Right lobe of liver (tissue), 6 donors: ENCODE measurements at regions not wholly inside any gene's neighbourhood (a gene's known extent, or its start where the extent isn't known, plus 50 kb on each side); places are given as distances from the start of the nearest gene placed in this dataset.

Experiments
- ATAC-seq, 4 donors: fragments of 200-7000 bp; cut with Tn5 transposase; one replicate each; pipeline ENCODE4 v1.9.1; 2020; ENCODE audit warnings: mild to moderate bottlenecking in 4 of 4, moderate library complexity in 4 of 4
- DNase-seq, 3 donors: peaks; one replicate each; pipeline ENCODE4 v3.0.0-alpha.2; 2020
- H3K27ac ChIP-seq, 3 donors: fragments of 200-600 bp; one replicate each; pipeline ENCODE4 v1.8.0; 2022
- H3K27me3 ChIP-seq, 2 donors: fragments of 200-600 bp; one replicate each; pipeline ENCODE4 v1.8.0; 2022
- H3K36me3 ChIP-seq, 4 donors: fragments of 200-600 bp; sonication (generic) in 1 of 4; one replicate each; pipeline versions ENCODE4 v1.5.1 to v1.8.0; 2017 to 2022; ENCODE audit warnings: control low read depth in 1 of 4
- H3K4me1 ChIP-seq, 4 donors: fragments of 200-600 bp; sonication (generic) in 1 of 4; one replicate each; pipeline versions ENCODE4 v1.5.1 to v1.8.0; 2017 to 2022; ENCODE audit warnings: control low read depth in 1 of 4
- H3K4me3 ChIP-seq, 3 donors: fragments of 200-600 bp; one replicate each; pipeline ENCODE4 v1.8.0; 2022
- H3K9me3 ChIP-seq, 4 donors: fragments of 200-600 bp; sonication (generic) in 1 of 4; one replicate each; pipeline versions ENCODE4 v1.5.1 to v1.8.0; 2017 to 2022; ENCODE audit warnings: control low read depth in 1 of 4
- POLR2A ChIP-seq: fragments of 450-650 bp; IDR thresholded peaks from one replicate; pipeline ENCODE4 v1.6.1; 2017; ENCODE audit warnings: antibody characterized with exemption, mild to moderate bottlenecking
- WGBS: methylation state at CpG from one replicate; pipeline ENCODE4 v1.1.6; 2018; ENCODE audit warnings: low coverage, low lambda C conversion rate; ENCODE audit not compliant: insufficient coverage; ENCODE audit errors: missing lambda C conversion rate; 5-methylcytosine and 5-hydroxymethylcytosine counted together
- intact Hi-C, 2 donors: fragments of 100-400 bp; cut with DNase I; formaldehyde crosslinking; loops; one replicate each; pipeline versions ENCODE4 v1.11.2 to v1.14.1; 2022
- TF ChIP-seq, protein P1 (sequence below), 4 donors: fragments of 200-600 bp in 3 of 4; fragments of 450-650 bp in 1 of 4; IDR thresholded peaks; one replicate each; pipeline versions ENCODE4 v1.5.1 to v1.8.0; 2016 to 2022; ENCODE audit warnings: antibody characterized with exemption in 4 of 4, mild to moderate bottlenecking in 2 of 4
- donor health status: DM: no; HTN: yes; CAD: no.
- donor health status: DM: no; HTN: no; CAD: no.
- donor health status: DM: no; HTN: no; CAD: no.
- donor health status: DM: no; HTN: yes; CAD: no.
- donor health status: DM: no; HTN: yes; CAD: no.

DNA sequence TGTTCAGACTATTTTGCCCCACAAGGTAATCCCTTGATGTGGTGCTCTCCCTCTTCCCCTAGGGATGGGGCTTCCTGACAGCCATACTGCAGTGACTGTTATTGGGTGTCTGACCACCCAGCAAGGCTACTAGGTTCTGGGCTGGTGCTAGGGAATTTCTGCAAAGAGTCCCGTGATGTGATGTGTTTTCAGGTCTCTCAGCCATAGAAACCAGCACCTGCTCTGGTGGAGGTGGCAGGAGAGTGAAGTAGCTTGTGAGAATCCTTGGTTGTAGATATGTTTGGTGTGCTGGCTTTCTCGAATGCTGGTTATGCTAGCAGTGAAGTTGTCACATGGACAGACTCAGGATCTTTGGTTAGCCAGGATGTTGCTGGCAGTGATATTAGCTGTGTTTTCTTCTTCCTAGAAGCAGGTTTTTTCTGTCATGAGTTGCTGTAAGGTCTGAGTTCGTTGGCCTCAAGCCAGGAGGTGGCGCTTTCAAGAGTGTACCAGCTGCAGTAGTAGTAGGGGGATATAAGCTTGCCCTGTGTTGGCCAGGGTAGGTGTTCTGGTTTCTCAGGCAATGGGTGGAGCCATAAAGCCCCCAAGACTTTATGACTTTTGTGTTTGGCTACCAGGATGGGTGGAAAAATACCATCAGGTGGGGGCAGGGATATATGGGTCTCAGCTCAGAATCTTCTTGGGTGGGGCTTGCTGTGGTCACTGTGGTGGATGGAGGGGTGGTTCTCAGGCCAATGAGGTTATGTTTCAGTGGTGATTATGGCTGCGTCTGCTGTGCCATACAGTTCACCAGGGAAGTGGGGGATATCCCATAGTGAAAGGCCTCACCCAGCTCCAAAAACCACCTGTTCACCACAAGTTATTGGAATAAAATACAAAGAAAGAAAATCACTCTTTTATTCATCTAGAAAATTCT, 1112.3 kb downstream of the KCNT2 start:
- DNase-seq (no peak), ATAC-seq (no peak)
- H3K9me3 ChIP-seq = no peaks in the 10 kb centered on the region
- no peaks in the 10 kb centered on the region for H3K4me1 ChIP-seq
- H3K4me3 ChIP-seq = no peak overlapping the region
- intact Hi-C loops = no loop called here
- no peaks in the 10 kb centered on the region for H3K36me3 ChIP-seq
- WGBS = 35% methylated on average over 4 of the region's 5 CpGs
- TF ChIP-seq, protein P1, sequence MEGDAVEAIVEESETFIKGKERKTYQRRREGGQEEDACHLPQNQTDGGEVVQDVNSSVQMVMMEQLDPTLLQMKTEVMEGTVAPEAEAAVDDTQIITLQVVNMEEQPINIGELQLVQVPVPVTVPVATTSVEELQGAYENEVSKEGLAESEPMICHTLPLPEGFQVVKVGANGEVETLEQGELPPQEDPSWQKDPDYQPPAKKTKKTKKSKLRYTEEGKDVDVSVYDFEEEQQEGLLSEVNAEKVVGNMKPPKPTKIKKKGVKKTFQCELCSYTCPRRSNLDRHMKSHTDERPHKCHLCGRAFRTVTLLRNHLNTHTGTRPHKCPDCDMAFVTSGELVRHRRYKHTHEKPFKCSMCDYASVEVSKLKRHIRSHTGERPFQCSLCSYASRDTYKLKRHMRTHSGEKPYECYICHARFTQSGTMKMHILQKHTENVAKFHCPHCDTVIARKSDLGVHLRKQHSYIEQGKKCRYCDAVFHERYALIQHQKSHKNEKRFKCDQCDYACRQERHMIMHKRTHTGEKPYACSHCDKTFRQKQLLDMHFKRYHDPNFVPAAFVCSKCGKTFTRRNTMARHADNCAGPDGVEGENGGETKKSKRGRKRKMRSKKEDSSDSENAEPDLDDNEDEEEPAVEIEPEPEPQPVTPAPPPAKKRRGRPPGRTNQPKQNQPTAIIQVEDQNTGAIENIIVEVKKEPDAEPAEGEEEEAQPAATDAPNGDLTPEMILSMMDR (IDR thresholded peaks at IDR 0.05) = no peak
- TF ChIP-seq POLR2A = no peak
- no peak overlapping the region for H3K27ac ChIP-seq
- no peaks in the 10 kb centered on the region for H3K27me3 ChIP-seq

GRCh38 chr1:195482137-195482536, 1126.1 kb downstream of the KCNT2 start:
- TF ChIP-seq, protein P1 (IDR thresholded peaks at IDR 0.05) = no peak
- no peak for TF ChIP-seq POLR2A
- intact Hi-C loops = no loop called here
- H3K27ac ChIP-seq = no peak overlapping the region
- H3K4me1 ChIP-seq = no peaks in the 10 kb centered on the region
- H3K27me3 ChIP-seq = no peaks in the 10 kb centered on the region
- H3K4me3 ChIP-seq = no peak overlapping the region
- WGBS = 57% methylated on average over 6 of the region's 6 CpGs
- DNase-seq = no peak
- no peak for ATAC-seq
- no peaks in the 10 kb centered on the region for H3K36me3 ChIP-seq
- no peaks in the 10 kb centered on the region for H3K9me3 ChIP-seq

GRCh38 chr1:195481293-195481692, 1126.9 kb downstream of the KCNT2 start:
- Histone ChIP-seq H3K27ac (no peak overlapping the region), H3K9me3 (no peaks in the 10 kb centered on the region), H3K4me1 (no peaks in the 10 kb centered on the region), H3K4me3 (no peak overlapping the region), H3K36me3 (no peaks in the 10 kb centered on the region), H3K27me3 (no peaks in the 10 kb centered on the region)
- TF ChIP-seq, protein P1 (IDR thresholded peaks at IDR 0.05) = no peak
- TF ChIP-seq POLR2A = no peak
- WGBS = 46% methylated on average over 3 of the region's 3 CpGs
- intact Hi-C loops = no loop called here
- DNase-seq = no peak
- no peak for ATAC-seq

DNA sequence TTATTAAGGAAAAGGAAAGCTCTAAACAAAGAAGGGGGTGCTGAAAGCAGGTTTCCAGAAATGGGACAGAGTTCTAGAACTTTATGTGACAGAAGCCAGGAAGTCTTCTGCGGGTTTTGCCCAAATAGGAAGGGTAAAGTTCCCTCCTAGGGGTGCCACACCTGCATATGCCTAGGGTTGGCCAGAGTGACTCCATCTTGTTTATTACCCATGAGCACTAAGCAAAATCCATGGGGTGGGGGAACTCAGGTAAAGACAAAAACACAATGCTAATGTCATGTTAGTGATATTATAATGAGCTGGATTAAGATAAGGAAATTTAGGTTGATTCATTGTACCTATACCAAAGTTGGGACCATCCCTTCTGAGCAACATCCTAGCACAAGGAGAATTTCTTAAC, 1132.7 kb downstream of the KCNT2 start:
- 43% methylated on average over 1 of the region's 1 CpG for WGBS
- H3K4me3 ChIP-seq = no peak overlapping the region
- no peak overlapping the region for H3K27ac ChIP-seq
- DNase-seq (no peak), ATAC-seq (no peak)
- no peaks in the 10 kb centered on the region for H3K27me3 ChIP-seq
- TF ChIP-seq POLR2A = no peak
- TF ChIP-seq, protein P1 (IDR thresholded peaks at IDR 0.05) = no peak
- no peaks in the 10 kb centered on the region for H3K4me1 ChIP-seq
- no peaks in the 10 kb centered on the region for H3K9me3 ChIP-seq
- no peaks in the 10 kb centered on the region for H3K36me3 ChIP-seq
- intact Hi-C loops = no loop called here
